ENCODE measurements at regions not wholly inside any gene's neighbourhood (a gene's known extent, or its start where the extent isn't known, plus 50 kb on each side); places are given as distances from the start of the nearest gene placed in this dataset.

- TF ChIP-seq, protein P1, sequence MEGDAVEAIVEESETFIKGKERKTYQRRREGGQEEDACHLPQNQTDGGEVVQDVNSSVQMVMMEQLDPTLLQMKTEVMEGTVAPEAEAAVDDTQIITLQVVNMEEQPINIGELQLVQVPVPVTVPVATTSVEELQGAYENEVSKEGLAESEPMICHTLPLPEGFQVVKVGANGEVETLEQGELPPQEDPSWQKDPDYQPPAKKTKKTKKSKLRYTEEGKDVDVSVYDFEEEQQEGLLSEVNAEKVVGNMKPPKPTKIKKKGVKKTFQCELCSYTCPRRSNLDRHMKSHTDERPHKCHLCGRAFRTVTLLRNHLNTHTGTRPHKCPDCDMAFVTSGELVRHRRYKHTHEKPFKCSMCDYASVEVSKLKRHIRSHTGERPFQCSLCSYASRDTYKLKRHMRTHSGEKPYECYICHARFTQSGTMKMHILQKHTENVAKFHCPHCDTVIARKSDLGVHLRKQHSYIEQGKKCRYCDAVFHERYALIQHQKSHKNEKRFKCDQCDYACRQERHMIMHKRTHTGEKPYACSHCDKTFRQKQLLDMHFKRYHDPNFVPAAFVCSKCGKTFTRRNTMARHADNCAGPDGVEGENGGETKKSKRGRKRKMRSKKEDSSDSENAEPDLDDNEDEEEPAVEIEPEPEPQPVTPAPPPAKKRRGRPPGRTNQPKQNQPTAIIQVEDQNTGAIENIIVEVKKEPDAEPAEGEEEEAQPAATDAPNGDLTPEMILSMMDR (conservative IDR thresholded peaks at IDR 0.05; ENCODE audit: low read depth, low read length), result no peak
- no peak for TF ChIP-seq EZH2phosphoT487 (IDR thresholded peaks at IDR 0.05; ENCODE audit: borderline replicate concordance, low read length)
- TF ChIP-seq EZH2 (IDR thresholded peaks at IDR 0.05; ENCODE audit: low read length, unreplicated experiment), result no peak
These were observed 212.7 kb upstream of the GNAI1 start for GRCh38 chr7:79921976-79922375.

Measured in PC-3 (cell line).